ENCODE measurements at regions not wholly inside any gene's neighbourhood (a gene's known extent, or its start where the extent isn't known, plus 50 kb on each side); places are given as distances from the start of the nearest gene placed in this dataset.

DNA sequence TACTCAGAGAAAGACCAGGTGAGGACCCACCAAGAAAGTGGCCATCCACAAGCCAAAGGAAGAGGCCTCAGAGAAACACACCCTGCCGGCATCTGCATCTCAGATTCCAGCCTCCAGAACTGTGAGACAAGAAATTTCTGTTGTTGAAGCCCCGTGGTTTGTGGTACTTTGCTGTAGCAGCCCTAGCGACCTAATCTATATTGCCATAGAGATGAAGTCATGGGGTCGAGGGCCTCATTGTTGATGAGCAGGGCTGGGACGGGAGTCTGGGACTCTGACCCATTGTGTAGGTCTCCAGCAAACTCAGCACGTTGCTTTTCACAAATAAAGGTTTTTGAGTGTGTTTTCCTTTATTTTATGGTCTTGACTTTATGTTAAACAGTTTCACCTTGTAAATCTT is 174.9 kb downstream of the TNFSF13B start:
- no peak overlapping the region for H3K56ac ChIP-seq (ENCODE audit: insufficient read length, low read depth, low read length)
- H3K9me3 ChIP-seq (ENCODE audit: control insufficient read depth, low read depth, low read length): no peaks in the 10 kb centered on the region
- Mint-ChIP-seq H3K36me3 (ENCODE audit: insufficient read depth in 1 of 3, low read depth in 3 of 3) (no peaks in the 10 kb centered on the region), H3K4me1 (peaks cover 3 to 4% of the 10 kb centered on the region in 2 experiments; a peak in 3 of 4 replicates), H3K4me3 (no peak overlapping the region), H3K27ac (no peak overlapping the region), H3K27me3 (ENCODE audit: low read depth) (no peaks in the 10 kb centered on the region), H3K9me3 (no peaks in the 10 kb centered on the region)
- no peak for DNase-seq
- H3K4me2 ChIP-seq (ENCODE audit: insufficient read depth, insufficient read length, low read length): no peak overlapping the region
- no peaks in the 10 kb centered on the region for H4K20me1 ChIP-seq (ENCODE audit: control insufficient read depth, insufficient read depth, insufficient read length)
- H2AFZ ChIP-seq (ENCODE audit: low read length): no peak overlapping the region
- H4K5ac ChIP-seq (ENCODE audit: insufficient read length, low read depth, low read length): no peak overlapping the region
- WGBS (ENCODE audit: extremely low coverage, insufficient read length, low lambda C conversion rate): no CpG with 5 or more reads among the region's 6 CpGs
- no peak overlapping the region for H3K23ac ChIP-seq (ENCODE audit: insufficient read length, low read depth, low read length)
- H3K27me3 ChIP-seq (ENCODE audit: insufficient read depth, low read length): no peaks in the 10 kb centered on the region
- H3K23me2 ChIP-seq (ENCODE audit: insufficient read length, low read depth, low read length, poor library complexity, severe bottlenecking): no peaks in the 10 kb centered on the region
- H2BK20ac ChIP-seq (ENCODE audit: low read depth, low read length, poor library complexity, severe bottlenecking): no peak overlapping the region
- H2BK5ac ChIP-seq (ENCODE audit: insufficient read length, low read length): no peak overlapping the region
- H3K79me2 ChIP-seq (ENCODE audit: insufficient read depth, low read length): no peaks in the 10 kb centered on the region
- no peak overlapping the region for H3K14ac ChIP-seq (ENCODE audit: insufficient read depth, low read length)
- H3K9ac ChIP-seq (ENCODE audit: extremely low read depth, insufficient read length, low read length): no peak overlapping the region
- no peaks in the 10 kb centered on the region for H3K4me1 ChIP-seq (ENCODE audit: insufficient read depth, low read length)
- H4K8ac ChIP-seq (replicated peaks; ENCODE audit: insufficient read length, low read depth, low read length): no peak overlapping the region
- H2BK120ac ChIP-seq (ENCODE audit: low read depth, low read length, poor library complexity, severe bottlenecking): no peak overlapping the region
- no peak overlapping the region for H4K91ac ChIP-seq (ENCODE audit: insufficient read length, low read depth, low read length)
- H3K79me1 ChIP-seq (ENCODE audit: insufficient read depth, low read depth, low read length, poor library complexity, severe bottlenecking): no peaks in the 10 kb centered on the region
- H3K4ac ChIP-seq (ENCODE audit: low read depth, low read length): no peak overlapping the region
- no peak overlapping the region for H3K18ac ChIP-seq (ENCODE audit: insufficient read length, low read depth, low read length)
- H2AK5ac ChIP-seq (ENCODE audit: insufficient read length, low read length): no peak overlapping the region
- no peak overlapping the region for H3T11ph ChIP-seq (ENCODE audit: low read length)
- no peak overlapping the region for H3K27ac ChIP-seq (ENCODE audit: insufficient read length, low read depth, low read length)
- no peak overlapping the region for H2BK15ac ChIP-seq (ENCODE audit: low read depth, low read length)
- TF ChIP-seq CTCF (conservative IDR thresholded peaks at IDR 0.05): no peak
- no peak overlapping the region for H2BK12ac ChIP-seq (ENCODE audit: insufficient read length, low read depth, low read length)
